ENCODE measurements at regions not wholly inside any gene's neighbourhood (a gene's known extent, or its start where the extent isn't known, plus 50 kb on each side); places are given as distances from the start of the nearest gene placed in this dataset.

GRCh38 chr6:134523903-134524650 lies 206.2 kb upstream of the SGK1 start:
- no peak for DNase-seq (ENCODE audit: low read depth)

GRCh38 chr6:134523051-134523450 lies 205.1 kb upstream of the SGK1 start:
- no peak for DNase-seq (ENCODE audit: low read depth)

GRCh38 chr6:134521116-134521501 lies 203.2 kb upstream of the SGK1 start:
- DNase-seq (ENCODE audit: low read depth), result no peak

- DNase-seq (ENCODE audit: low read depth), result no peak
Measured at GRCh38 chr6:134520181-134521115, 202.5 kb upstream of the SGK1 start.

GRCh38 chr6:134519465-134519864 lies 201.6 kb upstream of the SGK1 start:
- DNase-seq (ENCODE audit: low read depth), result no peak

- DNase-seq (ENCODE audit: low read depth), result no peak
Measured at GRCh38 chr6:134517868-134518267, 200.0 kb upstream of the SGK1 start.

- peak; percentile 93 for DNase-seq (ENCODE audit: low read depth)
Measured at GRCh38 chr6:134517145-134517658, 199.3 kb upstream of the SGK1 start.

- DNase-seq (ENCODE audit: low read depth), result no peak
Measured at GRCh38 chr6:134516582-134516981, 198.7 kb upstream of the SGK1 start.

GRCh38 chr6:134515986-134516385 lies 198.1 kb upstream of the SGK1 start:
- DNase-seq (ENCODE audit: low read depth), result no peak

- no peak for DNase-seq (ENCODE audit: low read depth)
Measured at GRCh38 chr6:134512981-134513391, 195.1 kb upstream of the SGK1 start.

- no peak for DNase-seq (ENCODE audit: low read depth)
Measured at GRCh38 chr6:134511984-134512683, 194.2 kb upstream of the SGK1 start.

- DNase-seq (ENCODE audit: low read depth), result no peak
Measured at GRCh38 chr6:134510920-134511319, 193.0 kb upstream of the SGK1 start.

- no peak for DNase-seq (ENCODE audit: low read depth)
Measured at GRCh38 chr6:134510142-134510541, 192.2 kb upstream of the SGK1 start.

- DNase-seq (ENCODE audit: low read depth), result no peak
Measured at GRCh38 chr6:134508862-134509498, 191.1 kb upstream of the SGK1 start.

GRCh38 chr6:134506162-134506561 lies 188.2 kb upstream of the SGK1 start:
- no peak for DNase-seq (ENCODE audit: low read depth)

- no peak for DNase-seq (ENCODE audit: low read depth)
Measured at GRCh38 chr6:134503585-134504281, 185.8 kb upstream of the SGK1 start.

GRCh38 chr6:134502614-134503549 lies 185.0 kb upstream of the SGK1 start:
- no peak for DNase-seq (ENCODE audit: low read depth)

GRCh38 chr6:134495890-134496248 lies 178.0 kb upstream of the SGK1 start:
- no peak for DNase-seq (ENCODE audit: low read depth)

GRCh38 chr6:134495203-134495889 lies 177.4 kb upstream of the SGK1 start:
- DNase-seq (ENCODE audit: low read depth), result no peak

GRCh38 chr6:134493789-134494188 lies 175.9 kb upstream of the SGK1 start:
- DNase-seq (ENCODE audit: low read depth), result no peak
